ENCODE measurements at regions not wholly inside any gene's neighbourhood (a gene's known extent, or its start where the extent isn't known, plus 50 kb on each side); places are given as distances from the start of the nearest gene placed in this dataset.

- DNase-seq = no peak
These were observed 83.1 kb upstream of the SEMA3A start for GRCh38 chr7:84277628-84278224.

GRCh38 chr7:84274029-84274638 lies 79.5 kb upstream of the SEMA3A start:
- DNase-seq = no peak

GRCh38 chr7:84271543-84271942 lies 77.0 kb upstream of the SEMA3A start:
- DNase-seq = peak; percentile 13

- no peak for DNase-seq
These were observed 69.8 kb upstream of the SEMA3A start for GRCh38 chr7:84264396-84264795.

- DNase-seq = no peak
These were observed 68.5 kb upstream of the SEMA3A start for GRCh38 chr7:84263106-84263505.

- no peak for DNase-seq
These were observed 66.9 kb upstream of the SEMA3A start for GRCh38 chr7:84261509-84261908.

- DNase-seq = no peak
These were observed 64.0 kb upstream of the SEMA3A start for GRCh38 chr7:84258628-84259027.

- DNase-seq = no peak
These were observed 62.0 kb upstream of the SEMA3A start for GRCh38 chr7:84256571-84256971.

GRCh38 chr7:84251277-84251781 lies 56.7 kb upstream of the SEMA3A start:
- DNase-seq = no peak

- DNase-seq = no peak
These were observed 55.9 kb upstream of the SEMA3A start for GRCh38 chr7:84250452-84250851.

GRCh38 chr7:84249656-84250055 lies 55.1 kb upstream of the SEMA3A start:
- DNase-seq = no peak

- DNase-seq = no peak
These were observed 54.3 kb upstream of the SEMA3A start for GRCh38 chr7:84248843-84249242.

- no peak for DNase-seq
These were observed 53.7 kb upstream of the SEMA3A start for GRCh38 chr7:84248267-84248666.

GRCh38 chr7:84247591-84247990 lies 53.0 kb upstream of the SEMA3A start:
- no peak for DNase-seq

- no peak for DNase-seq
These were observed 51.2 kb upstream of the SEMA3A start for GRCh38 chr7:84245835-84246234.

Measured in NCI-H1436 treated with DMSO at 0.1 percent for 48 hours (cell line).